ENCODE measurements at regions not wholly inside any gene's neighbourhood (a gene's known extent, or its start where the extent isn't known, plus 50 kb on each side); places are given as distances from the start of the nearest gene placed in this dataset.
"Not testable (repeated sequence)": the region's sequence is repeated elsewhere in the genome, so short reads cannot be mapped to it uniquely, and the experiment has no call there.

DNA sequence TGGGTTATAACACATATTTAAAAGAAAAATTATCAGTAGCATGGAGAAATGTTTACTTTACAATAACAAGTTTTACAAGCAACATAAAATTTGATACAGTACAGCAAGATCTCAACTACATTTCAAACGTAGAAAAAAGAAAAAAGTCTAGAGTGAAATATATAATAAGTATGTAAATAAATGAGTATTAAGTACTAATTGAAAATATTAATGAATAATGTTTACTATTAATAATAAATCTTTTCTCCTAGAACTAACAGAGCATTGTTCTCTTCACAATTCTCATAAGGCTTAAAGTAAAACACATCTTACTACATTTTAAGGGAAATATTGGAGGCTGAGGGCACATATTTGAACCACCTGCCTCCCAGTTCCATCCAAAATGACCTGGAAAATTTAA lies 72.1 kb downstream of the TMEM212 start:
- no peak for DNase-seq (ENCODE audit: low spot score)

DNA sequence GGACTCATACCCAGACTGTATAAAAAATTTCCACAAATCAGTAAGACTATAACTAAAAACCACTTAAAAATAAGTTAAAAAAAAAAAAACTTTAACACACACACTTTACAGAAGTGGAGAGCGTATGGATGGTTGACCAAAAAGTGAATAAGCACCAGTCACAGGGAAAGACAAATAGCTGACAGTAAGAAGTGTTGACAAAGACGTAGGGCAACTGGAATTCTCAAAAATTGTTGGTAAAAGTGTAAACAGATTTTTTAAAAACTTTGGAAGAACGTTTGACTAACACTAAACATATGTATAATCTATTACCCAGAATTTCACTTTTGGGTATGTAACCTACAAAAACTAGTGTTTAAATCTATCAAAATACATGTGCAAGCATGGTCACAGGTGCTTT lies 73.7 kb downstream of the TMEM212 start:
- no peak for DNase-seq (ENCODE audit: low spot score)

DNA sequence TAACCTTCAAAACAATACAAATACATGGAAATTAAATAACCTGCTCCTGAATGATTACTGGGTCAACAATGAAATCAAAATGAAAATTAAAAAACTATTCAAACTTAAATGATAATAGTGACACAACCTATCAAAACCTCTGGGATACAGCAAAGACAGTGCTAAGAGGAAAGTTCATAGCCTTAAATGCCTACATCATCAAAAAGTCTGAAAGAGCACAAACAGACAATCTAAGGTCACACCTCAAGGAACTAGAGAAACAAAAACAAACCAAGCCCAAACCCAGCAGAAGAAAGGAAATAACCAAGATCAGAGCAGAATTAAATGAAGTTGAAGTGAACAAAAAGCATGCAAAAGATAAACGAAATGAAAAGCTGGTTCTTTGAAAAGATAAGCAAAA lies 79.5 kb downstream of the TMEM212 start:
- DNase-seq (ENCODE audit: low spot score), result not testable (repeated sequence)

DNA sequence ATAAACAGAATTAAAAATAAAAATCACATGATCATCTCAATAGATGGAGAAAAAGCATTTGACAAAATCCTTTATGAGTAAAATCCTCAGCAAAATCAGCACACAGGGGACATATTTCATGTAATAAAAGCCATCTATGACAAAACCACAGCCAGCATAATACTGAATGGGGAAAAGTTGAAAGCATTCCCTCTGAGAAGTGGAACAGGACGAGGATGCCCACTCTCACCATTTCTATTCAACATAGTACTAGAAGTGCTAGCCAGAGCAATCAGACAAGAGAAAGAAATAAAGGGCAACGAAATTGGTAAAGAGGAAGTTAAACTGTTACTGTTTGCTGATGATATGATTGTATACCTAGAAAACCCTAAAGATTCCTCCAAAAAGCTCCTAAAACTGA lies 80.5 kb downstream of the TMEM212 start:
- DNase-seq (ENCODE audit: low spot score), result not testable (repeated sequence)

DNA sequence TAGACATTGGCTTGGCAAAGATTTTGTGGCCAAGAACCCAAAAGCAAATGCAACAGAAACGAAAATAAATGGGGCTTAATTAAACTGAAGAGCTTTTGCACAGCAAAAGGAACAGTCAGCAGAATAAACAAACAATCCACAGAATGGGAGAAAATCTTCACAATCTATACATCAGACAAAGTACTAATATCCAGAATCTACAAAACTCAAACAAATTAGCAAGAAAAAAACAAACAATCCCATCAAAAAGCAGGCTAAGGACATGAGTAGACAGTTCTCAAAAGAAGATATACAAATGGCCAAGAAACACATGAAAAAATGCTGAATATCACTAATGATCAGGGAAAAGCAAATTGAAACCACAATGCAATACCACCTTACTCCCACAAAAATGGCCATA lies 81.7 kb downstream of the TMEM212 start:
- not testable (repeated sequence) for DNase-seq (ENCODE audit: low spot score)

DNA sequence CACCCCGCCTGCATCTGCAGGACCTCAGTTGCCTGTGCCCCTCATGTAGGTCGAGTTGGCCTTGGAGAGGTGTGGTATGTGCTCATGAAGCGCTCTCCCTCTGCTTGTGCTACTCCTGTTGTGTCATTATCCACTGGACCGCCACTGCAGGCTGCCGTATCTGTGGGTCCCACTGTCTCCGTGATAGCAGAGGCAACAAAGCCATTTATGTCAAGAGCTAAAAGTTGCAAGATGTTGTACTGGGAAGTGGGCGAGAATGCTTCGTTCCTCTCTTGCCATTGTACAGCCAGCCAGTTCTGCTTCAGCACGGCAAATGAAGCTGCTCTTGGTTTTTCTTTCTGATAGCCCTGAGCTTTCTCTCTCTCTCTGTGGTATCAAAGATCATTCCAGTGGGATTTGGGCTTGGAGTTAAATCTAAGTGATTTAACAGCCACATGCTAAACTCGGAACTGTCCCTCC lies 89.0 kb downstream of the TMEM212 start:
- DNase-seq (ENCODE audit: low spot score), result no peak

DNA sequence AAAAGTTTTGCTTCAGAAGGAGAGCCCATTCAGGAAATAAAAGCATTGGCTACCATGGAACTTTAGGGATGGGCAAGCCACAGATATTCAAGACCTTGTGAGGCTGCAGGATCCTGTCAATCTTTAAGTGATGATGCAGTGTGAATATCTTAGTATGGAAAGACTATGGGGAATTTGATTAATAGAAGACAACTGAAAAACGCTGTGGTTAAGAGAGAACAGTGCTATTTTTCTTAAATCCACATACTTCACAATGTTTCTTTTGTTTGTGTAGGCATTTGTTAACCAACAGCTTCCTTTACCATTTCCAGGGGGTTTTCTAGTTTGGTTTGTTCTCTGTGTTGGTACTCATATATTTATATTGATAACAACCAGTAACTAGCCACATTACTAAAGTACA lies 90.3 kb downstream of the TMEM212 start:
- DNase-seq (ENCODE audit: low spot score), result no peak

DNA sequence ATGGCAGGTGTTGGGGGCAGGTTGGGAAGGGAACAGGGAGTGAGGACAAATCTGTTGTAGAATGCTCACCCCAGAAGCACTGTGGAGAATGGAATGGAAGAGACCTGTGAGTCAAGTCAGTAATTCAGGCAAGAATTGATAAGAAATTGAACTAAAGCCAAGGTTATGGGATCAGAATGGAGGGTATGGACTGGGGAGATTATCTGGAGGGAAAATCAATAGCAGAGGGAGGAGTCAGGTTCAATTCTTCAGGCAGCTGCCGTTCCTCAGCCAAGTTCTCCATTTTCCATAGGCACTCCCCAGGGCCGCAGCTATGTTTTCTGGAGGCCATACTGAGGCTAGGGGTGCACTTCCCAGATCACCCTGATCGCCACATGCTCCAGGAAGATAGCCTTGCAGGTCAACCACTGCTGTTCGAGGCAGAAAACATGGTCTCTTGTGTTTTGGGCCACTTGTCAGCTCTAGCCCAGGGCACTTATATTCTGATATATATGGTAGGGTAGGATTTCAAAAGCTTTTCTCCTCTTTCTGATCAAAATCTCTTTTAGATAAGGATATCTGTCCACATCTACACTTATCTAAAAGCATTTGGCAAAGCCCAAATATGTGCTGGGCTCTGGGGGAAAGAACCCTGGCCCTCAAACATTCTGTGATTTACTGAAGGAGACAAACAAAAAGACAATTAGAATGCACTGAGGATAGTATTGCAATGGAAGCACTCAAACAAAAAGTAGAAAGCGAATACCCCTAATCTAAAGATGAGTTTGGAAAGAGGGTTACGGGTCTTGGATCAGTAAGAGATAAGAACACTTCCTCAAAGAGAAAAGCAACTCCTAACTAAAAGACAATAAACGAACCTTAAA lies 92.3 kb downstream of the TMEM212 start:
- DNase-seq (ENCODE audit: low spot score), result no peak

DNA sequence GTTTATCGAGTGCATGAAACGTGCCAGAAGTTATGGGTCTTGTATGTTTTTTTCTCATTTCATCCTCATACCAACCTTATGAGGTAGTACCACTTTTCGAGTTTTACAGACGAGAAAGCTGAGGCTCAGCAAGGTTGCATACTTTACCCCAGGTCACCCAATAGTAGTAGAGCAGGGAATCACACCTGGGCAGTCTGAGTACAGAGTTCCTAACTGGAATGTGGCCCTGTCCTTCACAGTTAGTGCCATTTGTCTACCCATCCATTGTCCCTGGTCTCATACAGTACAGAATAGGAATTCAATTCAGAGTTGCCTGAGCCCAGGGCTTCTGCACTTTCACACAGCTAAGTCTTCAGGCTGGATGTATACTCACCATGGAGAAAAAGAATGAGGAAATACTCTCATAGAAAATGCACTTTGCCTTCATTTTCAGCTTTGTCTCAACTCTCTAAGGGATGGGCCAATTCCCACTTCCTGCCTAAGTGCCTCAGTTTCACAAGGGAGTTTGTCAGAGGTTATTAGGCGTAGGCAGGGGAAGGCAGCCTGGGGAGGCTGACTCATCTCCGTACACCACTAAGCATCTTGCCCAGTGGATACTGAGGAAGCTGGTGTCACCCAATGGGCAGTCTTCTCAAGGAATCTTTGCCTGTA lies 93.2 kb downstream of the TMEM212 start:
- no peak for DNase-seq (ENCODE audit: low spot score)

DNA sequence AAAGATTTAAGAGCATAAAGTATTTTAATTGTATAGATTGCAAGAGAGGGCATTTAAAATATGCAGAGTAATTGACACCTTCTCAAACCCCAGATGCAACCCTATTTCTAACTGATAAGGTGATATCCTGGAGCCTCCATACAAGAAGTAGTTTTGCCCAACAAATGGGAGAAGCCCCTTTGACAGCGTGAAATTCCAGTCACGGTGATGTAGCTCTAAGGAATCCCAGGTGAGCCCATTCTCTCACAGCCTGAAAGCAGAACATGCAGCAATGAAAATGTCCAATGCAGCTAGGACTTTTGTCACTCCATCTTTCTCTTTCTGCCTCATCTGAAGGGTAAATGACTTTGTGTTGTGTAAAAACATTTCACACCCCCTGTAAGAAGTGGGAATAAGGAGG lies 96.4 kb downstream of the TMEM212 start:
- DNase-seq (ENCODE audit: low spot score), result no peak

DNA sequence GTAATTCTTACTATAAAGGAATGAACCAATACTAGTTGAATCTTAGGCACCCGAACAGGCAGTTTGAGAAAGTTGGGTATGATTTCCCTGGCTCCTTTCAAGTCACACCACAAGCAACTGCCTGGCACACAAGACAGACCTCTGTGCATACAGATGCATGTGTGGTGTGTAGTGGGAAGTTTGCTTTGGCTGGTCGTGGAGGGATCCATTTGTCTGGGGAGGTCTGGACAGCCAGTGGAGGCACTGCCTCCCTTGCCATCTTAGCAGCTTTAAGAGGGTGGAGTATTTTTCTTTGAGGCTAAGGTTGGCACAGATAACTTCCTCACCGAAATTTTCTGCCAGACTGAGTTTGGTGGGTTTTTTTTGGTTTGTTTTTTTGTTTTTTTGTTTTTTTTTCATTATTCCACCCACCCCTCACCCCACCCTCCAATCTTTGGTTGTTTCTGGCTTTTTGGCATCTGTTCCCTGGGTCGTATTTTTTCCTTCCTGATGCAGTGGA lies 97.1 kb downstream of the TMEM212 start:
- no peak for DNase-seq (ENCODE audit: low spot score)

DNA sequence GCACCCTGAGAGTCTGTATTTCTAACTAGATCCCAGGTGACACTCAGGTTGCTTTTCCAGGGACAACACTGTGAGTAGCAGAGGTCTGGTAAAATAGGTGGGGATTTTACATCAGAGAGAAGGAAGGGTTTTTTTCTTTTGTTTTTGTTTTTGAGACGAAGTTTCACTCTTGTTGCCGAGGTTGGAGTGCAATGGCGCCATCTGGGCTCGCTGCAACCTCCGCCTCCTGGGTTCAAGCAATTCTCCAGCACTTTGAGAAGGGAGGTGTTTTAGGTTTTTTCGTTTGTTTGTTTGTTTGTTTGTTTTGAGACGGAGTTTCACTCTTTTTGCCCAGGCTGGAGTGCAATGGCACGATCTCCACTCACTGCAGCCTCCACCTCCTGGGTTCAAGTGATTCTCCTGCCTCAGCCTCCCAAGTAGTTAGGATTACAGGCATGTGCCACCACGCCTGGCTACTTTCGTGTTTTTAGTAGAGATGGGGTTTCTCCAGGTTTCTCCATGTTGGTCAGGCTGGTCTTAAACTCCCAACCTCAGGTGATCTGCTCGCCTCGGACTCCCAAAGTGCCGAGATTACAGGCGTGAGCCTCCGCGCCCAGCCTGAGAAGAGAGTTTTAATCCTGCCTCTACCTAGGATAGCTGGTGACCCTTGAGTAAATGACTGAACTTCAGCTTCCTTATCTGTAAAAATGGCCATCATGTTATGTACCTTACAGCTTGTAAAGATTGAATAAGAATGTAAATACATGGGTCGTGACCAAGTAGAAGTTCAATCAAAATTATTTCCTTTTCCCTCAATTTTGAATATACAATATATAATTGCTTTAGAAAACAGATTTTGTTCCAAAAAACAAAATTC lies 95.9 kb upstream of the FNDC3B start:
- no peak for DNase-seq (ENCODE audit: low spot score)

DNA sequence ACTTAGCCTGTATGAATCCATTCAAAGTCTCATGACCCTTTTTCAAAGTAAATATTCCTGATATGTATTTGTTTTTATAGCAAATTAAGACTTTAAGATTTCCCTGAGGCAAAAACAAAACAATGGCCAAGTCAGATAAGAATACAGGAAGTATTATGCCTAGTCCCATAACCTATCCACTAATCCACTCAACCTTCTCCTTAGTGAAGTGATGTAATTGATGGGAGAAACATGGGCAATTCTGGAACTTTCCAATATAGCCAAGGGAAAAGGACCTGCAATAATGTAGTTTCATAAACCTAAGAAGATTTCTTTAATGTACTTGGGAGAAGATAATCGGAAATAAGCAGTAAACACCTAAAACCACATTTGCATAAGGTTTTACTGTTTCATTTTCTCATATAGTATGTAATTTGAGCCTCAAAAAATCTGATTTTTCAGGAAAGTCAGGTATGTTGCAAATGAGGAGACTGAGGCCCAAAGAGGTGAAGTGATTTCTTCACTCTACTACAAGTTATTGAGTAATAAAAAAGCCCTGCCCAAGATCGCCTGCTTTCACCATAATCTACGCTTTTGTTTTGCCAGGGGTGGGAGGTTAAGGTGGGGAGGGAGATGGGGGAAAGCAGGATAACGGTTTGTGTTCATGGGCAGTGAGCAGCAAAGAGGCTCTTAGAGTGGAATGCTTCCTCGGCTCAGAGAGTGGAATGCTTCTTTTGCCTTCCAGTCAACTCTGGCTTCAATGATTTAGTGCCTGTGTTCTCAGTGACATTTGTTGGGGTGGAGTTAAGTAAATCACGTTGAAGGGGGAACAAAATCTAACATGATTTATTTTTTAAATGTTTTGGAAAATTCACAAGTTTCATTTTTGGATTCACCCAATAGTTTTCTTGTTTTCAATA lies 95.0 kb upstream of the FNDC3B start:
- DNase-seq (ENCODE audit: low spot score), result no peak

DNA sequence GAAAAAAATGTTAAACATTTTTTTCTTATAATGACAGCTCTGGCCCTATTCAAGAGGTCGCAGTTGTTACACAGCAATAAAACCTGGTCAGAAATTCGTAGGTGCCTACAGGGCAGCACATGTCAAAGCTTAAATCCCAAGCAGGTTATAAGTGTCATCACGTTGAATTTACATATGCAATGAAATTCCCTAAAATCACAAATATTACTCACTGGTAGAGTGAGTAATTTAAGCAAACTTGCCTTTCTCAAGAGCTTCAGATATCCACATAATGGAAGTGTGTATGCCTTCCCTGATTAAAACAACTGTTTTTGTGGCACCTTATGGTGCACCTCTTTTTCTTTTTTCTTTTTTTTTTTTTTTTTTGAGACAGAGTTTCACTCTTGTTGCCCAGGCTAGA lies 90.7 kb upstream of the FNDC3B start:
- DNase-seq (ENCODE audit: low spot score), result no peak

DNA sequence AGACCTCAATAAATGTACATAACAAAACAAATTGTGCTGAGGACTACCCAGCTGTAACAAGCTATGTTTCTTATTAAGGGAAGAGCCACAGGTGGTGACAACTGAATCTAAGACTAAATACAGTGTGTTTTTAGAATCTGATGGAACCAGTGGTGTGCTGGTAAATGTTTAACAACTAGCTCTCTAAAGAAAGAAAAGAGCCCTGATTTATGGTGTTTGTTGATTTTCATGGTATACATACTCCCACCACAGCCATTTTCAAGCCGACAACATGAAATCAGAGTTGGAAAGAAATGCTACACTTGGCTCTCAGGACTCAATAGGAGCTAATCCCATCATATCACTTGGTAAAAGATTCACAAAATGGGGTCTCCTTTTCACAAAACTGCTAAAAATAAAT lies 89.8 kb upstream of the FNDC3B start:
- DNase-seq (ENCODE audit: low spot score), result no peak

DNA sequence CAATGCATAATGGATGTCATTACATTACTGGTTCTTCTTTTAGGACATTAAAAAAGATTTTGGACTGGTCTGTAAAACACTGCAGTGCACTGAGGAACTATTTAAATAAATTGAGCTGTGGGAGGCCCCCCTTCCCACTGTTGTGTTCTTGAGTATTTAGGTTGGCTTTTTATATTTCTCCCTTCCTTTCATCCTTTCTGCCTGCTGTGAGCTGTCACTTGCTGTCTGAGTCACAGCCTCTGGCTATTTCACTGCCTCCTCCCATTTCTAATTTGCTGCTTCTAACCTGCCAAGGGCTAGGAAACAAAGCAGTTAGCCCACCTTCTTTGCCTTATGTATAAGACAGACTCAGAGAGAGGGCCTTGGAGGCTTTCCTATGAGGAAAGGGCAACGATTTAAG lies 89.0 kb upstream of the FNDC3B start:
- no peak for DNase-seq (ENCODE audit: low spot score)

DNA sequence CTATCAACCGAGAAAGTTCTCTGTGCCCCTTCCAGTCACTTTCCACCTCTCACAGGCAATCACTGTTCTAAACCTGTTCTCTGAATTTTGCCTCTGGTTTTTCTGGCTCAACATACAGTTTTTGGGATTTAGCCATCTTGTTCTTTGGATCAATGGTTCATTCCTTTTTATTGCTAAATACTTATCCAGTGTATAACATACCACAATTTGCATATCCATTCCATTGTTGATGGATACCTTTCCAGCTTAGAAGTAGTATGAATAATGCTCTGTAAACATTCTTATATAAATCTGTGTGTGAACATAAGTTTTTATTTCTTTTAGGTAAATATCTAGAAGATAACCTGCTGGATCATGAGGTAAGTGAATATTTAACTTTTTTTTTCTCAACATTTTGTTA lies 87.8 kb upstream of the FNDC3B start:
- no peak for DNase-seq (ENCODE audit: low spot score)

DNA sequence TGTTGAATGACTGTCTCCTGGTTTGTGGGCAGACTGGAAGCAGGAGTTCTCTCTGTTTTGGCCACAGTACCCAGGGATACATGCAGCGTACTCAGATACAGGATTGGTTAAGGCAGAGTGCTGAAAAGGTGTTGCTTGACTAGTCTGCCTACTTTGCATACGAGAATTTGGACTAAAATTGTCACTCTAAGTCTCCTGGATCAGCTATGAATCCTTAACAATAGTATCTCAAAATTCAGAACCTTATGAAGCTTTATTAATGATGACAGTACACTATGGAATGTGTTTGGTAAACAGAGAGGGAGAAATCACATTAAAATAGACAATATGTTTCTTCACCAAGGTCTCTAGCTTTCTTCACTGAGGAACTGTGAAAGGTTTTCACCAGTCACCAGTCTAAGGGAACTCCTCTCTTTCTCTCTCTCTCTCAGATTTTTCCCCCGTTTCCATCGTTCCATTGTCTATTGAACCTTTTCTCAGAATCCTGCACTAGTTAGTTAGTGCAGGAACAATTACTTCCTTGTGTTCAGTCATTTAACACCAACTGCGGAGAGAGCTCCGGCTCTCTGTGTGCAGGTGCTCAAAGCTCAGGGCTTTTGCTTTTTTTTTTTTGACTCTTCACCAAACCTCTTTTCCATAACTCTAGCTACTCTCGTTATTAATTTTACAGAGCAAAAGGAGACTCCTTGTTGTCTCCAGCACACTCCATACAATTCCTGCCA lies 85.9 kb upstream of the FNDC3B start:
- no peak for DNase-seq (ENCODE audit: low spot score)

DNA sequence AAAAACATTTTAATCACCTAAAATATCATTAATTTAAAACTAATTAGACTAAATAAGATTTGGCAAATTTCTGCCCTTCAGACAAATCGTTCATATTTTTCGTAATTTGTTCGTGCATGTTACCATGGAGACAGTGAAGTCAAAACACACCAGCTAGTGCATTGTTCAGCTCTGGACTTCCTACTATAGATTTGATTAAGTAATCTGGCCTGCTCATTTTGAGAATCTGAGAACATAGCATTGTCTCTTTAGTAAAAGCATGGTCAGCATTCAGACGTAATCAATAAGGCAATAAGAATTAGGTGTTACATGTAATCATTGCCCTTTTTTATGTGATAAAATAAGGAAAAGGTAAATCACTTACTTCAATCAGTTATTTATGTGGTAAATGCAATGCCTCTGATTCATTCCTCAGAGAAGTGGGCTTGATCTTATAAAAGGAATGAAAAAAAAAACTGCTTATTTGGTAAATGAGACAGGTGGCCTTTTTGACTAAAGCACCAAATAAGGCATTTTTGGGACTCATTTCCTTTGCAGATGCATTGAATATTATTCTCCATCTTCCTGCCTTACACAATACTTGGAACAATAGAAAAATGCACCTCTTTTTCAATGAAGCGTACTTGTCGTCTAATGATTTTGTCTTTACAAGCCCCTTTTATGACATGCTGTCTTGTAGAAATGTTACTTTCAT lies 84.5 kb upstream of the FNDC3B start:
- no peak for DNase-seq (ENCODE audit: low spot score)

DNA sequence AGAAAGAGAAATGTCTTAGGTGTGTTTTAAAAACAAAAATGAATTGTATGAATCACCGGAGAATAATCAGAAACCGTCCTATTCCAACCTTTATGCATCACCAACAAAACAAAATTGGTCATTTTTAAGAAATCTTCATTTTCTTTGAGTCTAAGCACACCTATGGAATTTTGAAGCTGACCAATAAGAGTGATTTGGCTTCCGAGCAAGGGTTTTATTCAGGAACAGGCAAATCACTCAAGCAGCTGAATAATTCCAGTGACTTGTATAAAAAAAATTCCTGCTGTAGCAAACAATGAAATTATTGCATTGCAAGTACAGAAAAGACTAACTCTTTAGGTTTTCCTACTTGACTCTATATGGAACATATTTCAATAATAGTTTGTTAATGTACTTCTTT lies 83.8 kb upstream of the FNDC3B start:
- no peak for DNase-seq (ENCODE audit: low spot score)
